Lower lobe of right lung (tissue), 2 donors: ENCODE measurements at regions not wholly inside any gene's neighbourhood (a gene's known extent, or its start where the extent isn't known, plus 50 kb on each side); places are given as distances from the start of the nearest gene placed in this dataset.

Experiments
- ATAC-seq, 2 donors: fragments of 200-7000 bp; cut with Tn5 transposase; one replicate each; pipeline ENCODE4 v1.9.1; 2020 to 2022; ENCODE audit warnings: mild to moderate bottlenecking in 2 of 2, moderate library complexity in 2 of 2
- DNase-seq: peaks from one replicate; pipeline ENCODE4 v3.0.0-alpha.2; 2020
- H3K27ac ChIP-seq: fragments of 200-600 bp; one replicate; pipeline ENCODE4 v1.8.0; 2022
- H3K27me3 ChIP-seq: fragments of 200-600 bp; one replicate; pipeline ENCODE4 v1.8.0; 2022; ENCODE audit warnings: low read depth
- H3K36me3 ChIP-seq: fragments of 200-600 bp; one replicate; pipeline ENCODE4 v1.8.0; 2022; ENCODE audit warnings: mild to moderate bottlenecking
- H3K4me1 ChIP-seq: fragments of 200-600 bp; one replicate; pipeline ENCODE4 v1.8.0; 2022
- H3K4me3 ChIP-seq: fragments of 200-600 bp; one replicate; pipeline ENCODE4 v1.8.0; 2022; ENCODE audit warnings: mild to moderate bottlenecking
- H3K9me3 ChIP-seq: fragments of 200-600 bp; one replicate; pipeline ENCODE4 v1.8.0; 2022
- CTCF ChIP-seq: fragments of 200-600 bp; IDR thresholded peaks from one replicate; pipeline ENCODE4 v1.8.0; 2022; ENCODE audit warnings: antibody characterized with exemption, mild to moderate bottlenecking
- intact Hi-C: fragments of 100-400 bp; cut with DNase I; formaldehyde crosslinking; loops from one replicate; pipeline ENCODE4 v1.11.0; 2022
- donor health status: DM: no; HTN: yes; CAD: no; lungs with severe emphysema.

GRCh38 chr5:115723220-115723619, 93.2 kb downstream of the CDO1 start:
- ATAC-seq = no peak
- DNase-seq = no peak
- no peaks in the 10 kb centered on the region for H3K4me1 ChIP-seq
- no peak overlapping the region for H3K27ac ChIP-seq
- H3K36me3 ChIP-seq = no peaks in the 10 kb centered on the region
- no peak overlapping the region for H3K4me3 ChIP-seq
- H3K9me3 ChIP-seq = no peaks in the 10 kb centered on the region
- TF ChIP-seq CTCF = no peak
- intact Hi-C loops = no loop called here
- H3K27me3 ChIP-seq = no peaks in the 10 kb centered on the region

- ATAC-seq = no peak
These were observed 95.1 kb upstream of the TMED7 start for GRCh38 chr5:115720888-115721287.

GRCh38 chr5:115718927-115719326, 93.1 kb upstream of the TMED7 start:
- Histone ChIP-seq H3K4me1 (no peaks in the 10 kb centered on the region), H3K36me3 (no peaks in the 10 kb centered on the region), H3K27ac (no peak overlapping the region), H3K4me3 (no peak overlapping the region), H3K27me3 (no peaks in the 10 kb centered on the region), H3K9me3 (no peaks in the 10 kb centered on the region)
- no peak for ATAC-seq
- no peak for TF ChIP-seq CTCF
- intact Hi-C loops = no loop called here
- DNase-seq = no peak

More at GRCh38 chr5:115720888-115721287, 95.1 kb upstream of the TMED7 start:
- Histone ChIP-seq H3K27me3 (no peaks in the 10 kb centered on the region), H3K4me3 (no peak overlapping the region), H3K36me3 (no peaks in the 10 kb centered on the region), H3K27ac (no peak overlapping the region), H3K9me3 (no peaks in the 10 kb centered on the region), H3K4me1 (no peaks in the 10 kb centered on the region)
- DNase-seq = no peak
- TF ChIP-seq CTCF = no peak
- intact Hi-C loops = no loop called here

GRCh38 chr5:115713408-115713807, 87.6 kb upstream of the TMED7 start:
- no peak for TF ChIP-seq CTCF
- ATAC-seq = no peak
- H3K36me3 ChIP-seq = no peaks in the 10 kb centered on the region
- DNase-seq = no peak
- H3K27ac ChIP-seq = no peak overlapping the region
- H3K4me3 ChIP-seq = no peak overlapping the region
- intact Hi-C loops = no loop called here
- no peaks in the 10 kb centered on the region for H3K9me3 ChIP-seq
- no peaks in the 10 kb centered on the region for H3K27me3 ChIP-seq
- no peaks in the 10 kb centered on the region for H3K4me1 ChIP-seq

GRCh38 chr5:115709585-115709984, 83.7 kb upstream of the TMED7 start:
- H3K4me1 ChIP-seq = no peaks in the 10 kb centered on the region
- H3K36me3 ChIP-seq = no peaks in the 10 kb centered on the region
- intact Hi-C loops = no loop called here
- H3K9me3 ChIP-seq = no peaks in the 10 kb centered on the region
- no peak overlapping the region for H3K27ac ChIP-seq
- H3K4me3 ChIP-seq = no peak overlapping the region
- H3K27me3 ChIP-seq = no peaks in the 10 kb centered on the region
- TF ChIP-seq CTCF = no peak
- no peak for ATAC-seq
- DNase-seq = no peak
